ENCODE measurements at regions not wholly inside any gene's neighbourhood (a gene's known extent, or its start where the extent isn't known, plus 50 kb on each side); places are given as distances from the start of the nearest gene placed in this dataset.

DNA sequence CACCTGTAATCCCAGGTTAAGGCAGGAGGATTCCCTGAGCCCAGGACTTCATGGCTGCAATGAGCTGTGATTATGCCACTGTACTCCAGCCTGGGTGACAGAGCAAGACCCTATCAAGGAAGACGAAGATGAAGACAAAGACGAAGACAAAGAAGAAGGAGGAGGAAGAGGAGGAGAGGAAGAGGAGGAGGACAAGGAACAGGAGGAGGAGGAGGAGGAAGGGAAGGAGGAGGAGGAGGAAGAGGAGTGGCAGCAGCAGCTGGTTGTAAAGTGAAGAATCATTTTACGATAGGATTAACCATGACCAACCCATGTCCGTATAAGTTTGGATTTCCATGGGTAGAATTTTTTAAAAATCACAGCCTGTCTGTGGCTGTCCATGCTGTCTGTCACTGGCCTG lies 316.8 kb upstream of the TNRC6C start:
- no peak overlapping the region for H3K4me3 ChIP-seq (ENCODE audit: low read depth, low read length)
- TF ChIP-seq, protein P1, sequence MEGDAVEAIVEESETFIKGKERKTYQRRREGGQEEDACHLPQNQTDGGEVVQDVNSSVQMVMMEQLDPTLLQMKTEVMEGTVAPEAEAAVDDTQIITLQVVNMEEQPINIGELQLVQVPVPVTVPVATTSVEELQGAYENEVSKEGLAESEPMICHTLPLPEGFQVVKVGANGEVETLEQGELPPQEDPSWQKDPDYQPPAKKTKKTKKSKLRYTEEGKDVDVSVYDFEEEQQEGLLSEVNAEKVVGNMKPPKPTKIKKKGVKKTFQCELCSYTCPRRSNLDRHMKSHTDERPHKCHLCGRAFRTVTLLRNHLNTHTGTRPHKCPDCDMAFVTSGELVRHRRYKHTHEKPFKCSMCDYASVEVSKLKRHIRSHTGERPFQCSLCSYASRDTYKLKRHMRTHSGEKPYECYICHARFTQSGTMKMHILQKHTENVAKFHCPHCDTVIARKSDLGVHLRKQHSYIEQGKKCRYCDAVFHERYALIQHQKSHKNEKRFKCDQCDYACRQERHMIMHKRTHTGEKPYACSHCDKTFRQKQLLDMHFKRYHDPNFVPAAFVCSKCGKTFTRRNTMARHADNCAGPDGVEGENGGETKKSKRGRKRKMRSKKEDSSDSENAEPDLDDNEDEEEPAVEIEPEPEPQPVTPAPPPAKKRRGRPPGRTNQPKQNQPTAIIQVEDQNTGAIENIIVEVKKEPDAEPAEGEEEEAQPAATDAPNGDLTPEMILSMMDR (conservative IDR thresholded peaks at IDR 0.05; ENCODE audit: low read depth, low read length), result no peak
- DNase-seq (ENCODE audit: low read depth), result no peak

DNA sequence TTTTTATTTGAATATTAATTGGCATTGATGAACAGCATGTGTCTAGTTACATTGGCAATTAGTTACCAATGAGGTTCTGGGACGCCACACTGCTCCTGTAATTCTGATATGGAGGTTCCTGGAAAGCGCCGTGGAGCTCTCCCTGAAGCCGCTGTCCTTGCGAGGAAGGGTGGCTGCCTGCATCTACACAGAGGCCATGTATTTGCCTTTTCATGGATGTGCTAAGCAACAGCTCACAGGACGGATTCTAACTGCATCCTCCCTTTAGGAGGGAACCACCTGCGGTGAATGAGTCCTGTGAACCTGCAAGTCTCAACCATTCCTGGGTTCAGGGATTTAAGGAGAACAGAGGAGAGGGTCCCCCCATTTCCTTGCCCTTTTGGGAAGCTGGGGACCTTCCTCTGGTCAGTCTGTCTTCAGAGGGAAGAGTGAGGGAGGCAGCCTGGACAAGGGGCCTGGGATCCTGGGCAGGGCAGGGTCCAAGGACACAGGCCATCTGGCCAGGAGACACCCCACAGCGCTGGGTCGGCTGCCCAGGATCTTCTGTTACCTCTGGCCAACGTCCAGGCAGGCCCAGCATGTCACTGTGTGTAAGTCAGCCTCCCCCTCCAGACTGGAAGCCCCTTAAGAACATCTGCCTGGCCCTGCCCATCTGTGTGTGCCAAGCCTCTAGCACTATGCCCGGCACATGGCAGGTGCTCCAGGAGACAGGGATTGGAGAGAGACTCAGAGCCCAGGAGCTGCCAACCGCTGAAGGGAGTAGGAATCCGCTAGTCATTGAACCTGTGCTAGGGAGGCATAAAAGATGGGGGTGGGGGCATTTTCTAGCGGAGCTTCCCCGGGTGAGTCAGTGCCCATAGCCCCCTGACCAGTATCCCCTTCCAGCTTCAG lies 314.1 kb upstream of the TNRC6C start:
- DNase-seq (ENCODE audit: low read depth), result no peak
- no peak overlapping the region for H3K4me3 ChIP-seq (ENCODE audit: low read depth, low read length)
- TF ChIP-seq, protein P1 (conservative IDR thresholded peaks at IDR 0.05; ENCODE audit: low read depth, low read length), result no peak

DNA sequence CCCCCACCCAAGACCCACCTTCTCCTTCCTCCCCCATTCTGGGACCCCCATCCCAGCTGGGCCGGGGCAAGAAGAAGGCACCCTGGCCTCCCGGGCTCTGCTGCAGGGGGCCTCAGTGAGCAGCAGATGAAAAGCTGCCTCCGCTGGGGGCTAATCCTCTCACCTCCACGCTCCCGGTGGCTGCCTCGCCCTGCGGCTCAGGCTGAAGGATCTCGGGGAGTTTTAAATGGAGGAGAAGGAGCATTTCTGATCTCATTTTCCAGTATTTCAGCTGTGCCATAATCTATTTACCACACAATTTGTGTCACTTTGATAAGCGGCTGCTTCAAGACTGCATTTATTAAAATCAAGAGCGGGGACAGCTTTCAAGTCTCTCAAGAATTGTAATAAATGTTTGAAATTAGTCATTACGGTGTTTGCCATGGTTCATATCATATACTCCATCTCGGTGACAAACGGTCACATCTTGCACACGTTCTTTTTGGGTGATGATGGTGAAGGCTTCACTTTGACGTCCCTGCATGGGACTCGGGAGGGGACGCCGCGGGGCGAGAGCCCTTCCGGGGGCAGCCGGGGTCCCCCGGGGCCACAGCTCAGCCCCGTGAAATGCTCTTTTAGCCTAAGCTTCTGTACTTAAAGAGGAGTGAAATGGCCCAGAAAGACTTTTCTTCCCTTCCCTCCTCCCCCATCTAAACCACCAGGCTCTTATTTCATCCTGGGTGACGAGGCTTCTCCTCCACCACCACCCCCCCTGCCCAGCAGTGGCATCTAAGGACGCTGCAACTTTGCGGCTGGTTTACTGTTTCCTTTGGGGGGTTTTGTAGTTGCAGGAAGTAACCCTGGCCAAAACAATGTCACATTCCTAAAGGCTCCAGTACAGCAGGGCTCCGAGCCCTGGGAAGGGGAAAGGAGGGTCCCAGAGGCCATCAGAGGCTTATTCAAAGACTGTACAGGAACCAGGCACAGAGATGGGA lies 313.1 kb upstream of the TNRC6C start:
- DNase-seq (ENCODE audit: low read depth), result peak; percentile 14
- TF ChIP-seq, protein P1 (conservative IDR thresholded peaks at IDR 0.05; ENCODE audit: low read depth, low read length), result no peak
- no peak overlapping the region for H3K4me3 ChIP-seq (ENCODE audit: low read depth, low read length)

DNA sequence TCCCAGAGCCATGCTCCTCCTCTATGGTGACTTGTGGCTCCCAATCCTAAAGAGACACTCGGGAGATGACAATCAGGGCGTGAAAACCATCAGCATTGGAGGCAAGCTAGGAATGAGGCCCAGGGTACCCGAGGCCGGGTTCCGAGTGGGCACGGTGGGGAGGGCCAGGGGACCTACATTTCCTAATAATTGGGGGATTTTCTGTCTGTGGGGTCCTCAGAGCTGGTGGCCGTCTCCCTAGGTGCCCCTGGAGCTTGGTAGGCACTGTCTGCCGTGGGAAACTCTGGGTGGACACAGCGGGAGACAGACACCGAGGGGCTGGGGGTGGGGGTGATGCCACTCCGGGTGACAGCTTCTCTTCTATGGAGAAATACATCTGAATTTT lies 312.5 kb upstream of the TNRC6C start:
- TF ChIP-seq, protein P1 (conservative IDR thresholded peaks at IDR 0.05; ENCODE audit: low read depth, low read length), result no peak
- no peak overlapping the region for H3K4me3 ChIP-seq (ENCODE audit: low read depth, low read length)
- no peak for DNase-seq (ENCODE audit: low read depth)

DNA sequence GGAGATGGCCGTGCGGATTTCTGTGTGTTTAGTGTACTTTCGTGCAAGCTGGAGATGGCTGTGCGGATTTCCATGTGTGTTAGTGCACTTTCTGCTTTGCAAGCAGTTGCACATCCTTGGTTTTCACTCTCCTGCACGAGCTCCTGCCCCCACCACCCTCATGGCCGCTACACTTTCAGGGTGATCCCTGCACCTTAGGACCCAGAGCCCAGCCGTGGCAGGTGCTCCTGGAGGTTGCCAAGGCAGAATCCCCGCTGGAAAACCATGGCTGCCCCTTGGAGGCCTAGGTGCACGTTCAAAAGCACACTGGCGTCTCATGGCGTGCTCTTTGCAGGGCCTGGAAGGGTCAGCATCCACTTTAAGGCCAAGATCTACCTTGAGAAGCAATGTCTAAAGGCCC lies 311.0 kb upstream of the TNRC6C start:
- H3K4me3 ChIP-seq (ENCODE audit: low read depth, low read length), result no peak overlapping the region
- no peak for DNase-seq (ENCODE audit: low read depth)
- TF ChIP-seq, protein P1 (conservative IDR thresholded peaks at IDR 0.05; ENCODE audit: low read depth, low read length), result no peak

DNA sequence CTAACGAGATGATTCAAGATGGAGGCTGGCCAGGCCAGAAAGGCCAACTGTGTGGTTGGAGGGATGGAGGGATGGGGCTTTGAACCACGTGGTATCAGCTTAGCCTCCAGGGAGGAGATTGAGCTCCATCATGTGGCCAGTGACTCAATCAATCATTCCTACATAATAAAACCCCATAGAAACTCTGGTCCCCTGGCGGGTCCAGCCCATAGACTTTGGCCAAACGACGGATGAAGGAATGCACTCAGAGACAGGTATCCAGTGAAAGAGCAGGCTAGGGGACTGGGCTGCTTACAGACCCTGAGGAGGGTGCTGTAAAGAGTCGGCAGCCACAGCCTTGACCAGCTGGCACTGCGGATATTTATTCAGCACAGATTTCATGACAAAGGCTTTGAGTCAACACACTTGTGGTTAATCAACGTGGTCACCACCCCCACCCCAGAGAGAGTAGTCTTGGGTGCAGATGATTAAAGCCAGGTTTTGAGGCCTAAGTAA lies 308.7 kb upstream of the TNRC6C start:
- no peak overlapping the region for H3K4me3 ChIP-seq (ENCODE audit: low read depth, low read length)
- TF ChIP-seq, protein P1 (conservative IDR thresholded peaks at IDR 0.05; ENCODE audit: low read depth, low read length), result no peak
- peak; percentile 30 for DNase-seq (ENCODE audit: low read depth)
